Effector memory CD4-positive, alpha-beta T cell (primary cell): ENCODE measurements at regions not wholly inside any gene's neighbourhood (a gene's known extent, or its start where the extent isn't known, plus 50 kb on each side); places are given as distances from the start of the nearest gene placed in this dataset.
A peak's percentile ranks its signal among the peaks of the same experiment; 100 is the strongest.

Experiments used
- DNase-seq, 3 donors: peaks; one replicate each; pipeline ENCODE4 v3.0.0-alpha.2; 2020
- H3K27ac ChIP-seq: 2 replicates; pipeline ENCODE4 v1.7.0; 2013; ENCODE audit warnings: mild to moderate bottlenecking, low read length, moderate library complexity; ENCODE audit not compliant: insufficient read depth, poor library complexity, severe bottlenecking
- H3K27me3 ChIP-seq: replicated peaks from 2 replicates; pipeline ENCODE4 v1.7.0; 2013; ENCODE audit warnings: mild to moderate bottlenecking, low read length; ENCODE audit not compliant: insufficient read depth, control insufficient read depth, poor library complexity, severe bottlenecking
- H3K36me3 ChIP-seq: 2 replicates; pipeline ENCODE4 v1.7.0; 2013; ENCODE audit warnings: mild to moderate bottlenecking, low read length, moderate library complexity; ENCODE audit not compliant: control insufficient read depth, insufficient read depth
- H3K4me1 ChIP-seq: 2 replicates; pipeline ENCODE4 v1.7.0; 2013; ENCODE audit warnings: low read length, mild to moderate bottlenecking; ENCODE audit not compliant: control insufficient read depth, insufficient read depth, poor library complexity, severe bottlenecking
- H3K4me3 ChIP-seq: 2 replicates; pipeline ENCODE4 v1.7.0; 2013; ENCODE audit warnings: low read length, low read depth, mild to moderate bottlenecking; ENCODE audit not compliant: insufficient read depth, poor library complexity, severe bottlenecking
- H3K9me3 ChIP-seq: 2 replicates; pipeline ENCODE4 v1.7.0; 2013; ENCODE audit warnings: mild to moderate bottlenecking, low read length, moderate library complexity; ENCODE audit not compliant: control insufficient read depth

DNA sequence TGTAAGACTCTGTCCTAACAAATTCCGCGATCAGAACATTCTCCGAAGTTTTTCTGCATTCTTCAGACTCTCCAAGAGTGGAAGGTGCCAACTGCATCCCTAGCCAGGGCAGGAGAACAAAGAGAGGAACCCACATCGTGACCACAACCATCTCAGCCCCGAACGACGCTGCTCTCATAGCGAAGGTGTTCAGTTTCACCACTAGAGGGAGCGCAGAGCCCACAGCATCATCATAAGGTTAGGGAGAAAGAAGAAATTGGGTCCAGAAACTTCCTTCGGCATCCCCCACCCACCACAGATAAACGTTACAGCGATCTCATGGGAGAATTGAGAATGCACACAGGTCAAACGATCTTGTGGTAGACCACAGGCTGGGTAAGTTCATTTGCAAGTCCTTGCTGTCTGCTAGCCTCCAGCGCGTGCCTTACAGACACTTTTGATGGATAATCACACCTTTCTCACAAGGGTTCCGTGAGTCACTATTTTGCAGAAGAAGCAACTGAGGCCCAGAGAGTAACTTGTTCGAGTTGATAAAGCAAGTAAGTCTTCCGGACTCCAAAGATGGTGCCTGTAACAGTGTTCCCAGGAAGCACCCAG lies 53.7 kb upstream of the ARL4C start:
- Histone ChIP-seq H3K9me3 (no peaks in the 10 kb centered on the region), H3K36me3 (no peaks in the 10 kb centered on the region), H3K4me3 (no peak overlapping the region), H3K27me3 (no peaks in the 10 kb centered on the region), H3K4me1 (no peaks in the 10 kb centered on the region), H3K27ac (no peak overlapping the region)
- DNase-seq = peak; percentile 15 to 32 (median 15)

DNA sequence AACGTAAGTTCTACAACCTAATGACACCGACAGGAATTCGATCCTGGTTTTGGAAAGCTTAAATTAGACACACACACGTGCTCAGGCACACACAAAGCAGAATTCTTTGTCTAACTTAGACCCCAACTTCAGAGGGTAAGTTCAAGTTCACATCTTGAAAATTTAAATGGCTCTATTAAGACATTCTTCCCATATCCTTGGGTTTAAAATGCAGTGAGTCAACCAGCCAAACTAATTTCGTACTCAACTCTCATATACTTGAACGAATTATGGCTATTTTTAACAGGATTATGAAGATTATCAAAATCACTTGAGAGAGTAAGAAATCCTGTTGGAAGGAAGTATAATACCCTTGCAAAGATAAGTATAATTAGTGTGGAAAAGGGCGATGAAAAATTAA lies 53.2 kb upstream of the ARL4C start:
- H3K27ac ChIP-seq = no peak overlapping the region
- H3K27me3 ChIP-seq = no peaks in the 10 kb centered on the region
- H3K9me3 ChIP-seq = no peaks in the 10 kb centered on the region
- H3K36me3 ChIP-seq = no peaks in the 10 kb centered on the region
- no peak overlapping the region for H3K4me3 ChIP-seq
- peaks cover 2% of the 10 kb centered on the region for H3K4me1 ChIP-seq
- no peak for DNase-seq

DNA sequence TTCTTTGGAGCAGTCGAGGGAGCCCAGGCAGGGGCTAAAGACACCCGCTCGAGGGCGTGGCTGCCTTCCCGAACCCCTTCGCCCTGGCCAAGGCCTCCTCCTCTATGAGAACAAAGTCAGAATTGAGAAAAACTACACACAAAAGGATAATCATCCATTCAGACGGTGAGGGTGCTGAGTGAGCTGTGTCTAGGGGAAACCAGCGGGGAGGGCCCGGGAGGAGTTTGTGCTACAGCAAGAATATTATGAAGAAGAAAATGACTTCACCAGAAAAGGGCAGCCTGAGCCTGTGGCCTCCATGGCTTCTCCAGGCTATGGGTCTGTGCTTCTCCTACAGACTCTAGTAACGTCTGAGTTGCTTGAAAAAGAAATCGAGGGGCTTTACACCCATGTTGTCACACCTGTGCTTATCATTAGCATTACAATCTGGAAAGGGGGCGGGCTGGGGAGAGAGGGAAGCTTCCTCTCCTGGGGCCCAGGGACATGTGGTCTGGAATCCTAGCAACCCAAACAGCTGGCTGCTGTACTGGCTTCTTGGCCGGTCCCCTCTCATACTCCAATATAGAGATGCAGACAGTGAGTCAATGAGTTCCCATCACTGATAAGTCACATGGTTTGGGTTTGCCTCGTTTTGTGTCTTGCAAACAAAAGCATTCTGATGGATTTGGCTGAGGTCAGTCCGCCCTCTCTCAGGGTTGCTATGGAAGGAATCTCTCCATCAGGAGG lies 52.0 kb upstream of the ARL4C start:
- Histone ChIP-seq H3K27me3 (no peaks in the 10 kb centered on the region), H3K4me1 (peaks cover 5% of the 10 kb centered on the region), H3K4me3 (no peak overlapping the region), H3K36me3 (no peaks in the 10 kb centered on the region), H3K9me3 (no peaks in the 10 kb centered on the region), H3K27ac (no peak overlapping the region)
- no peak for DNase-seq

DNA sequence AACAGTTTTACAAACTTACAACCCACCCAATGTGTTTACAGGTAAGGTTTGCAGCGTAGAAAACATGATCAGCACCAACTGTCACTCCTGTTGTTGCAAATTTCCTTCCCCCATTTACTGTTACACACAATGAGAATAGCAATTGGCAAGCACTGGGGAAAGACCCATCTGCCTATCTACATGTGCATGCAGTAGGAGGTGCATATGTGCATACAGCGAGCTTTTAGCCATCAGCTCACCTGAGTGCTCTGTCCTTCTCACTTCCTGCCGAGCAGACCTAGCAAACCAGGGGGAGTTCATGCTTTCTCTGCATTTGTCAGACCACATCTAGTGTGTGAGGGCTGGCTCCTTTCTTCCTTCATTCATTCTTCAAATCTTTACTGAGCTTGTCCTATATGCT lies 49.9 kb upstream of the ARL4C start:
- no peak overlapping the region for H3K4me3 ChIP-seq
- DNase-seq = no peak
- H3K27ac ChIP-seq = no peak overlapping the region
- no peaks in the 10 kb centered on the region for H3K9me3 ChIP-seq
- no peaks in the 10 kb centered on the region for H3K27me3 ChIP-seq
- no peaks in the 10 kb centered on the region for H3K36me3 ChIP-seq
- peaks cover 5% of the 10 kb centered on the region for H3K4me1 ChIP-seq
